ENCODE measurements at regions not wholly inside any gene's neighbourhood (a gene's known extent, or its start where the extent isn't known, plus 50 kb on each side); places are given as distances from the start of the nearest gene placed in this dataset.
"Not testable (repeated sequence)": the region's sequence is repeated elsewhere in the genome, so short reads cannot be mapped to it uniquely, and the experiment has no call there.

DNA sequence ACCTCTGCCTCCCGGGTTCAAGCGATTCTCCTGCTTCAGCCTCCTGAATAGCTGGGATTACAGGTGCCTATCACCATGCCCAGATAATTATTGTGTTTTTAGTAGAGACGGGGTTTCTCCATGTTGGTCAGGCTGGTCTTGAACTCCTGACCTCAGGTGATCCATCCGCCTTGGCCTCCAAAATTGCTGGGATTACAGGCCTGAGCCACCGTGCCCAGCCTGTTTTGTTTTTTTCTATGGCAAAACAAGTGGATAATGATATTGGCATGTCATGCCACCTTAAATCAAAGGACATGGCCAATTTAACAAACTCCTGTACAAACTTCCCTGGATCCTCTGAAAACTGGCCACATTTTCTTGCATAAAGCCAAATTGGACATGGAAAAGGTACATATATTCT lies 64.3 kb upstream of the SYN3 start:
- TF ChIP-seq, protein P1, sequence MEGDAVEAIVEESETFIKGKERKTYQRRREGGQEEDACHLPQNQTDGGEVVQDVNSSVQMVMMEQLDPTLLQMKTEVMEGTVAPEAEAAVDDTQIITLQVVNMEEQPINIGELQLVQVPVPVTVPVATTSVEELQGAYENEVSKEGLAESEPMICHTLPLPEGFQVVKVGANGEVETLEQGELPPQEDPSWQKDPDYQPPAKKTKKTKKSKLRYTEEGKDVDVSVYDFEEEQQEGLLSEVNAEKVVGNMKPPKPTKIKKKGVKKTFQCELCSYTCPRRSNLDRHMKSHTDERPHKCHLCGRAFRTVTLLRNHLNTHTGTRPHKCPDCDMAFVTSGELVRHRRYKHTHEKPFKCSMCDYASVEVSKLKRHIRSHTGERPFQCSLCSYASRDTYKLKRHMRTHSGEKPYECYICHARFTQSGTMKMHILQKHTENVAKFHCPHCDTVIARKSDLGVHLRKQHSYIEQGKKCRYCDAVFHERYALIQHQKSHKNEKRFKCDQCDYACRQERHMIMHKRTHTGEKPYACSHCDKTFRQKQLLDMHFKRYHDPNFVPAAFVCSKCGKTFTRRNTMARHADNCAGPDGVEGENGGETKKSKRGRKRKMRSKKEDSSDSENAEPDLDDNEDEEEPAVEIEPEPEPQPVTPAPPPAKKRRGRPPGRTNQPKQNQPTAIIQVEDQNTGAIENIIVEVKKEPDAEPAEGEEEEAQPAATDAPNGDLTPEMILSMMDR (IDR thresholded peaks at IDR 0.05), result not testable (repeated sequence)
- not testable (repeated sequence) for TF ChIP-seq ZFX (IDR thresholded peaks at IDR 0.05; ENCODE audit: borderline replicate concordance)
